Astrocyte (in vitro differentiated cells and primary cell): ENCODE measurements at regions not wholly inside any gene's neighbourhood (a gene's known extent, or its start where the extent isn't known, plus 50 kb on each side); places are given as distances from the start of the nearest gene placed in this dataset.

ENCODE experiments used
- DNase-seq: peaks from one replicate; pipeline ENCODE4 v3.0.0-alpha.2; 2010; ENCODE audit warnings: low read depth
- FAIRE-seq: peaks from 2 replicates; lab custom pipeline; 2011; peaks lifted over from hg19 to GRCh38; lab: Jason Lieb, UNC
- H2AFZ ChIP-seq: 2 replicates; pipeline ENCODE4 v1.6.0; 2012; ENCODE audit warnings: low read depth, low read length, inconsistent platforms
- H3K27ac ChIP-seq: 2 replicates; pipeline ENCODE4 v1.5.1; 2011; ENCODE audit warnings: low read depth, low read length, inconsistent platforms
- H3K27me3 ChIP-seq: 2 replicates; pipeline ENCODE4 v1.6.0; 2011; ENCODE audit warnings: low read length, inconsistent platforms; ENCODE audit not compliant: insufficient read depth
- H3K36me3 ChIP-seq: 2 replicates; pipeline ENCODE4 v1.5.1; 2011; ENCODE audit warnings: low read length, inconsistent platforms; ENCODE audit not compliant: insufficient read depth
- H3K4me1 ChIP-seq: 2 replicates; pipeline ENCODE4 v1.5.1; 2011; ENCODE audit warnings: low read length, inconsistent platforms; ENCODE audit not compliant: insufficient read depth
- H3K4me2 ChIP-seq: 2 replicates; pipeline ENCODE4 v1.6.0; 2012; ENCODE audit warnings: low read length, inconsistent platforms
- H3K4me3 ChIP-seq: 2 replicates; pipeline ENCODE4 v1.5.1; 2011; ENCODE audit warnings: low read depth, mild to moderate bottlenecking, low read length, inconsistent platforms; ENCODE audit not compliant: insufficient read depth
- H3K79me2 ChIP-seq: 2 replicates; pipeline ENCODE4 v1.6.0; 2012; ENCODE audit warnings: mild to moderate bottlenecking, low read length, inconsistent platforms; ENCODE audit not compliant: insufficient read depth
- H3K9ac ChIP-seq: 2 replicates; pipeline ENCODE4 v1.6.0; 2012; ENCODE audit warnings: mild to moderate bottlenecking, low read length, inconsistent platforms
- H3K9me3 ChIP-seq: 2 replicates; pipeline ENCODE4 v1.5.1; 2012; ENCODE audit warnings: low read depth, mild to moderate bottlenecking, low read length, inconsistent platforms; ENCODE audit not compliant: insufficient read depth
- H4K20me1 ChIP-seq: 2 replicates; pipeline ENCODE4 v1.6.0; 2012; ENCODE audit warnings: low read length, inconsistent platforms; ENCODE audit not compliant: insufficient read depth
- H3K27ac Mint-ChIP-seq: one replicate; pipeline ENCODE4 v1.8.0; 2021; ENCODE audit warnings: mild to moderate bottlenecking, mixed read lengths; ENCODE audit not compliant: unreplicated experiment
- H3K27me3 Mint-ChIP-seq: one replicate; pipeline ENCODE4 v1.8.0; 2021; ENCODE audit warnings: low read depth, mixed read lengths; ENCODE audit not compliant: unreplicated experiment
- H3K36me3 Mint-ChIP-seq: one replicate; pipeline ENCODE4 v1.8.0; 2021; ENCODE audit warnings: low read depth, mixed read lengths; ENCODE audit not compliant: unreplicated experiment
- H3K4me1 Mint-ChIP-seq: one replicate; pipeline ENCODE4 v1.8.0; 2021; ENCODE audit warnings: low read depth, mixed read lengths; ENCODE audit not compliant: unreplicated experiment
- H3K4me3 Mint-ChIP-seq: one replicate; pipeline ENCODE4 v1.8.0; 2021; ENCODE audit warnings: mild to moderate bottlenecking, moderate library complexity, mixed read lengths; ENCODE audit not compliant: unreplicated experiment
- H3K9me3 Mint-ChIP-seq: one replicate; pipeline ENCODE4 v1.8.0; 2021; ENCODE audit warnings: mild to moderate bottlenecking, mixed read lengths; ENCODE audit not compliant: unreplicated experiment
- EZH2 ChIP-seq: IDR thresholded peaks from 2 replicates; pipeline ENCODE4 v1.6.1; 2012; ENCODE audit warnings: mild to moderate bottlenecking, low read length, inconsistent platforms; ENCODE audit not compliant: insufficient read depth
- TF ChIP-seq, protein P1 (sequence below): IDR thresholded peaks from 2 replicates; pipeline ENCODE4 v1.5.1; 2011; ENCODE audit warnings: low read depth, mild to moderate bottlenecking, inconsistent platforms, low read length, moderate library complexity; ENCODE audit not compliant: insufficient read depth

DNA sequence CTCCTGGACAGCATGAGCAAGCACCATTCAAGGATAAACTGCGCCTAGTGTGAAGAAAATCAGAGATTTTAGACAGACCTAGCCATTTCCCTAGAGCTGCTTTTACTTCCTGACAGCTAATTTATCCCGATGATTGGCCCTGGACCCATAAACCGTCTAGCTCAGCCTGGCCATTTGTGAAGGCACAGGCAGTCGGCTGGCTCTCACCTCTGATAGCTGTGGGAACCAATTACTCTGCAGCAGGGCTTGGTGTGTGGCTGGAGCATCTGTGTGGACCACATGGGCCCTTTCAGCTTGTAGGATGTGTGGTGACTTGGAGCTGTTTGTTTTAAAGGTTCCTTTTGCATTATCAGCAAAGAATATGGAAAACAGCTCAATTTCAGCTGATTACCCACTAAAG, 111.1 kb upstream of the NPY start:
- no peak for FAIRE-seq
- H3K27ac ChIP-seq, result no peak overlapping the region
- no peak overlapping the region for H3K4me3 Mint-ChIP-seq
- no peak overlapping the region for H3K4me3 ChIP-seq
- no peaks in the 10 kb centered on the region for H3K36me3 Mint-ChIP-seq
- no peaks in the 10 kb centered on the region for H3K79me2 ChIP-seq
- no peak overlapping the region for H3K9ac ChIP-seq
- H3K9me3 ChIP-seq, result no peaks in the 10 kb centered on the region
- H3K4me1 ChIP-seq, result no peaks in the 10 kb centered on the region
- H3K27me3 ChIP-seq, result no peaks in the 10 kb centered on the region
- H3K27ac Mint-ChIP-seq, result no peak overlapping the region
- no peaks in the 10 kb centered on the region for H4K20me1 ChIP-seq
- no peaks in the 10 kb centered on the region for H3K9me3 Mint-ChIP-seq
- no peaks in the 10 kb centered on the region for H3K27me3 Mint-ChIP-seq
- no peak for DNase-seq
- no peak overlapping the region for H2AFZ ChIP-seq
- peaks cover 2% of the 10 kb centered on the region for H3K4me1 Mint-ChIP-seq
- H3K36me3 ChIP-seq, result no peaks in the 10 kb centered on the region
- no peak overlapping the region for H3K4me2 ChIP-seq
- TF ChIP-seq, protein P1, sequence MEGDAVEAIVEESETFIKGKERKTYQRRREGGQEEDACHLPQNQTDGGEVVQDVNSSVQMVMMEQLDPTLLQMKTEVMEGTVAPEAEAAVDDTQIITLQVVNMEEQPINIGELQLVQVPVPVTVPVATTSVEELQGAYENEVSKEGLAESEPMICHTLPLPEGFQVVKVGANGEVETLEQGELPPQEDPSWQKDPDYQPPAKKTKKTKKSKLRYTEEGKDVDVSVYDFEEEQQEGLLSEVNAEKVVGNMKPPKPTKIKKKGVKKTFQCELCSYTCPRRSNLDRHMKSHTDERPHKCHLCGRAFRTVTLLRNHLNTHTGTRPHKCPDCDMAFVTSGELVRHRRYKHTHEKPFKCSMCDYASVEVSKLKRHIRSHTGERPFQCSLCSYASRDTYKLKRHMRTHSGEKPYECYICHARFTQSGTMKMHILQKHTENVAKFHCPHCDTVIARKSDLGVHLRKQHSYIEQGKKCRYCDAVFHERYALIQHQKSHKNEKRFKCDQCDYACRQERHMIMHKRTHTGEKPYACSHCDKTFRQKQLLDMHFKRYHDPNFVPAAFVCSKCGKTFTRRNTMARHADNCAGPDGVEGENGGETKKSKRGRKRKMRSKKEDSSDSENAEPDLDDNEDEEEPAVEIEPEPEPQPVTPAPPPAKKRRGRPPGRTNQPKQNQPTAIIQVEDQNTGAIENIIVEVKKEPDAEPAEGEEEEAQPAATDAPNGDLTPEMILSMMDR, result no peak
- TF ChIP-seq EZH2, result no peak

DNA sequence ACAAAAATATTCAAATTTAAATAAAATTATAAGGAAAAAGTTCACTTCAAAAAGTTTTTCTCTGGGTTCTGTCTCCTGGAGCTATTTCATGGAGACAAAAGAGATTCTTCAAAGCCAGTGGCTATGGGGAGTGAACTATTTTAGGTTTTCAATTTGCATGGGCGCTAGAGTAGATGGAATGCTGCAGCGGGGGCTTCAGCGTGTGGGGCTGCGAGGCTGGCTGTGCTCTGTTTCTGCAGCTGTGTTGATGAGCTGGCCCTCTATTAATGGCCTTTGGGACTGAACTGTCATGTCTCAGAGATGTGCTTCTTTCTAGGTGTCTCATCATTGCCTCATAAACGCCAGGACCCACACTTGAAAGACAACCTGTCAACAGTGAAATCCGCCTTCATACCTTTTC, 108.4 kb upstream of the NPY start:
- no peak overlapping the region for H3K27ac ChIP-seq
- H3K27me3 ChIP-seq, result no peaks in the 10 kb centered on the region
- H4K20me1 ChIP-seq, result no peaks in the 10 kb centered on the region
- no peaks in the 10 kb centered on the region for H3K36me3 ChIP-seq
- Mint-ChIP-seq H3K27me3 (no peaks in the 10 kb centered on the region), H3K4me1 (peaks cover 2% of the 10 kb centered on the region), H3K9me3 (no peaks in the 10 kb centered on the region), H3K27ac (no peak overlapping the region), H3K4me3 (no peak overlapping the region), H3K36me3 (no peaks in the 10 kb centered on the region)
- no peaks in the 10 kb centered on the region for H3K79me2 ChIP-seq
- H2AFZ ChIP-seq, result no peak overlapping the region
- no peak for DNase-seq
- no peaks in the 10 kb centered on the region for H3K9me3 ChIP-seq
- FAIRE-seq, result no peak
- TF ChIP-seq, protein P1, result no peak
- TF ChIP-seq EZH2, result no peak
- H3K4me3 ChIP-seq, result no peak overlapping the region
- no peak overlapping the region for H3K9ac ChIP-seq
- no peak overlapping the region for H3K4me2 ChIP-seq
- H3K4me1 ChIP-seq, result no peaks in the 10 kb centered on the region

DNA sequence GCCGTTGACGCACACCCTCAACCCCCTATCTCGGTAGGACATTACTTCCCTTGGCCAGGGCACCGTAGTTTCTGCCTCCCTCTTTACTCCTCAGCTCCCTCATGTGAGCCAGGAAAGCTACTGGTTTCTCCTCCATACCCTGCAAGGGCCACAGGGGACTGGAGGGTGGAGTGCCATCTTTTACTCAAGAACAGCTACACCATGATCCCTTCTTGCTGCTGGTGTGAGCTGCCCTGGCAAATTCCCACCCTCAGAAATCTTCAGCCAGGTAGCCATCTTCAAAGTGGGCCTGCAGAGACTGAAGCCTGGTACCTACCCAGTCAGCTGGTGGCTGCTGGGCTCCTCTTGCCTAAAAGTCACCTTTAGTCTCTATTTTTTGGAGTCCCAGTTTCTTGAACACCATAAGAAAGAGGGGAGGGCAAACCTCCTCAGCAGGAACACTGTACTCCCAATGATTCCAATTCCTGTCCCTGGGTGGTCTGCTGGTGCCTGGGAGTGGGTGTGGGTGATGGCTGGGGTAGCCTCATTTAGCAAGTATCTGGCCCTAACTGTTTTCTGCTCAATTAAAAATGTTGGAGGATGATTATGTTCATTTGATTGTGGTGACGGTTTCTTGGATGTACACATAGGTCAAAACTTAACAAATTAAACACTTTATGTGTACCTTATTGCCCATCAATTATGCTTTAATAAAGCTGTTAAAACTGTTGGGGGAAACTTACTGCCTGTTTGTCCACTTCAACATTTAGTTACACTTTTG, 105.0 kb upstream of the NPY start:
- no peak for FAIRE-seq

More for the DNA sequence above, 105.0 kb upstream of the NPY start:
- Mint-ChIP-seq H3K36me3 (no peaks in the 10 kb centered on the region), H3K27ac (no peak overlapping the region), H3K4me3 (no peak overlapping the region), H3K27me3 (no peaks in the 10 kb centered on the region), H3K9me3 (no peaks in the 10 kb centered on the region), H3K4me1 (peaks cover 2% of the 10 kb centered on the region)
- DNase-seq, result no peak
- Histone ChIP-seq H4K20me1 (no peaks in the 10 kb centered on the region), H3K9ac (no peak overlapping the region), H3K79me2 (no peaks in the 10 kb centered on the region), H3K9me3 (no peaks in the 10 kb centered on the region), H3K27ac (no peak overlapping the region), H3K4me1 (no peaks in the 10 kb centered on the region), H3K27me3 (no peaks in the 10 kb centered on the region), H3K36me3 (no peaks in the 10 kb centered on the region), H3K4me3 (no peak overlapping the region), H2AFZ (no peak overlapping the region), H3K4me2 (no peak overlapping the region)
- no peak for TF ChIP-seq EZH2
- TF ChIP-seq, protein P1, result no peak
